GM18868 (cell line): ENCODE measurements at regions not wholly inside any gene's neighbourhood (a gene's known extent, or its start where the extent isn't known, plus 50 kb on each side); places are given as distances from the start of the nearest gene placed in this dataset.
"Not testable (repeated sequence)": the region's sequence is repeated elsewhere in the genome, so short reads cannot be mapped to it uniquely, and the experiment has no call there.

Experiments
- ATAC-seq: cut with Tn5 transposase; IDR thresholded peaks from one replicate; pipeline ENCODE4 v1.9.1; 2021; ENCODE audit warnings: mild to moderate bottlenecking, moderate library complexity; ENCODE audit not compliant: unreplicated experiment

DNA sequence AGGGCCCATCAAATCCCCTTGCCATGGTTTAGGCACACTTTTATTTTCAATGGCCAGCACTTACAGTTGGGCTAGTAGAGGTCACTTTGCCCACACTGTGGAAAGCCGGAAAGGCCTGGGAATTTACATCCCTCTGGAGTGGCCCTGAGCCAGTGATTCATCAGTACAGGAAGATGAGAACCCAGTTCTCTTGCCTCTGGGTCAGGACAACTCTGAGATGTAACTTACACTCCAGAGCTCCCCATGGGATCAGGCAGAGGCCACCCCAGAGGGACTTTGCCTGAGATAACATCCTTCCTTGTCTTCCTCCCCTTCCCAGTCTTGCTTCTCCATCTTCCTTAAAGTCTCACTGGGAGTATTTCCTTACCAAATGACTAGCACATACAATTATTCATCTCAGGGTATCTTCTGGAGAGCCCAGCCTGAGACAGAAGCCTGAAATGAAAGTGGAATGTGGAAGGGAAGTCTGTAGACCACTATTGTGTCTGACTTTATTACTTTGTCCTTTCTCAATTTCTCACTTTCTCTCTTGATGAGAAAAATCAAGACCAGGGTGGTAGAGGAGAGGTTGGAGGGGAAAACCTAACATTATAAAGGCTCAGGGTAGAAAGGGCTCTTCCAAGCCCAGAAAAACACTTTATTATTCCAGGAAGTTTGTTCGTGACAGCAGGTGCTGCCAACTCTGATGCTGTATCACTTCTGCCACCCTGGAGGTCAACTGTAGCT is 220.8 kb downstream of the ZNF621 start:
- no peak for ATAC-seq

DNA sequence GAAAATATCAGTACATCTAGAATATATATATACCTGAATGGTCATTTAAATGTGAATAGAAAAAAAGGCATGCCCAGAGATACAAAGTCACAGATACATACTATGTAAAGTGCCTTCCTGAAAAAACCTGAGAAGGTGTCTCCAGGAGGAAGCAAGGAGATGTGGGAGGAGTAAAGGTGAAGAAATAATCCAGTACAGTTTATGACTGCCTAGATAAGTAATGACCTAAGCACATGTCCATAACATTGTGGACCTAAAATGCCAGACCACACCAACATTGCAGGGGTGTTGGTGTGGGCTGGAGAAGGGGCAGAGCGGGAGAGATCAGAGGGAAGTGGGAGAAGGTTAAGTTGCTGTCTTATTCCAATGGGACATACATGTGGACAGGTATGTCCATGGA is 226.9 kb downstream of the ZNF621 start:
- no peak for ATAC-seq

DNA sequence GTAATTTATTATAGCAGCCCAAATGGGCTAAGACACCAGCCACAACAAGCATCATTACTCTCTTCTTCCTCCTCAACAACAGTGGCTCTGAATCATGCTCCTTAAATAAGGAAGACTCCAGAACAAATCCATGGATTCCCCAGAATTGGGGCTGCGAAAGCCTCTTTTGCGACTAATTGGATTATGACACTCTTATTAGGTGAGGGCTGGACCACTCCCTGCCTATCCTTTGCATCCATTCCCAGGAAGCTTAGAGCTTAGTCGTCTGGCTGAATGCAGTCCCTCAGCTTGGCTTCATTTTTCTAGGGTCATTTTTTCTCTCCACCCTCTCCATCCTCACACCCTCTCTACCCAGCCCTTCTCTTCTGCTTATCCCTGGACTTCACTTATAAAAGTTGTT is 227.7 kb downstream of the ZNF621 start:
- ATAC-seq, result no peak

DNA sequence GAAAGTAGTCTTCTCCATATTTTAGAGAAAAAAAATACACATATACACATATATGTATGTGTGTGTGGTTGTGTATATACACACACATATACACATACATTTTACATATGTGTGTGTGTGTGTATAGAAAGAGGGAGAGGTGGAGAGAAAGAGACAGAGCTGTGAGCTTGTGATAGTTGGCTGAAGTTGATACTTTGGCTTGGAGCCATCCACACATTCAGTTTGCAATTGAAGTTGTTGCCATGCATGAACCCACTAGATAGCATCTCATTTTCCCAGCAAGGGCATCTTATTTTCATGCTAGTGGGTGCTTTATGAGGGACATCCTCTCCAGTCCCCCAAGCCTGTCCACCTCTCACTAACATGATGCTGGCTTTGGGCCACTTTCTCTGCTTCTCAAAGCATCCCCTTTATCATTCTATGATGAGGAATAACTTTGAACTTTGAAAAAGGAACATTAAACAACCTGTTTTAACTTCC is 228.6 kb downstream of the ZNF621 start:
- ATAC-seq, result no peak

DNA sequence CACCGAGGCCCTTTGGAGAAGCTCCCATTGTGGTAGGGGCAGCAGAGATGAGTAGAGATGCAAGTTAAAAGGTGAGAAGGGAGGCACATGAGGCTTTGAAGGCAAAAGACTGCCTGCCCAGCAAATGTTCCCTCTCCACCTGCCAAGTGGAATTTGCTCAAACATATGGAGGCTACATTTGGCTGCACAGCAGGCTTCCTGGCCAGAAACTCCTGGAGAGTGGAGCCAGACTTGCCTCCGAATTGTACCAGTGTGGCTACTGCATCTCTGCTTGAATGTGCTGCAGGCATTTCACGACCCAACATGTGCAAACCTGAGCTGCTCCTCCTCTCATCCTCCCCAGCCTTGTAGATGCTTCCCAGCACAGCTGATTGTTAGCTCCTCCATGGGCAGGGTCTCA is 229.2 kb downstream of the ZNF621 start:
- ATAC-seq, result no peak

DNA sequence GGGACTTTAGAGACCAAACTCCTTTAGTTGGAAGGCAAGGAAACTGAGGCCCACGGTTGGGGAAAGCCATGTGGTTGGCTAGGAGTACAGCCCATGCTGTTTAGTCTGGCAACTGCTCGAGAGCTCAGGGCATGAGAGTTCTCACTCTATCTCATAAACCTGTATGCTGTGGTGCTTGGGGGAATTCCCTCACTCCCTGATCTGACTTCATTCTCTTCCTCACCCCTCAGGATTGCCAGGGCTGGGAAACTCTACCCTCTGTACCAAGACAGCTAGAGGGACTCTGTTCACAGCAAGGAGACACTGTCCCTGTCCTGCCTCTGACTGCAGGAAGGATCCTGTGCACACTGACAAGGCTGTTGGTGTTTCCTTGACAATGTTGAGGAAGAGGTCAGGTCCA is 230.2 kb downstream of the ZNF621 start:
- ATAC-seq, result no peak

DNA sequence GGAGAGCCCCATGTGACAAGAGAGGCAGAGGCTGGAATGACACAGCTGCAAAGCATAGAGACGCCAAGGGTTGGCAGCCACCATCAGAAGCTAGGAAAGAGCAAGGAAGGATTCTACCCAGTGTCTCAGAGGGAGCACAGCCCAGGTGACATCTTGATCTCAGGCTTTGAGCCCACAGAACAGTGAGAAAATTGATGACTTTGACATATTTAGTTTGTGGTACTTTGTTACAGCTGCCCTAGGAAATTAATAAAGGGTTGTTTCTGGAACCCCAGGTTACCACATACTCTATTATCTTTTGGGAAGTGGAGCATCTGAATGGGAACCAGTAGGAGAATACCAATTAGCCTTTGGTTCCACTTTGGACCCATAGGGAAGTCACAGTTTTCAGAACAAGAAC is 231.7 kb downstream of the ZNF621 start:
- no peak for ATAC-seq

DNA sequence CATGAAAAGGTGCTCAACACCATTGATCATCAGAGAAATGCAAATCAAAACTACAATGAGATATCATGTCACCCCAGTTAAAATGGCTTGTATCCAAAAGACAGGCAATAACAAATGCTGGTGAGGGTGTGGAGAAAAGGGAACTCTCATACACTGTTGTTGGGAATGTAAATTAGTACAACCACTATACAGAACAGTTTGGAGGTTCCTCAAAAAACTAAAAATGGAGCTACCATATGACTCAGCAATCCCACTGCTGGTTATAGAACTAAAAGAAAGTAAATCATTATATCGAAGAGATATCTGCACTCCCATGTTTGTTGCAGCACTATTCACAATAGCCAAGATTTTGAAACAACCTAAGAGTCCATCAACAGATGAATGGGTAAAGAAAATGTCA is 238.0 kb downstream of the ZNF621 start:
- not testable (repeated sequence) for ATAC-seq

DNA sequence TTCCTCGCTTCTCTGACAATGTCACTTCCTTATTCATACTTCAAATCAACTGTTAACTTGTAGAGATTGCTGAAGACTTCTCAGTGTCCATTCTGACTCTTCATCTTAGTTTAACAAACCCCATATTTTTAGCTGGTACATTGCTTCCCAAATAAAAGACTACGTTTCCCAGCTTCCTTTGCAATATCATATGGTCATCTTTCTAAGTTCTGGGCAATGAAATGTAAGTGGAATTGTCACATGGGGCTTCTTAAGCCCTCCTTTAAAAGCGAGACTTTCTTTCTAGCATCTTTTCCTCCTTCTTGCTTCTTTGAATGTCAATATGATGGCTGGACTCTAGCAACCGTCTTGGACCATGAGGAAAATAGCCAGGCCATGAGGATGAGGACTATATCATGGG is 239.0 kb downstream of the ZNF621 start:
- ATAC-seq, result no peak

DNA sequence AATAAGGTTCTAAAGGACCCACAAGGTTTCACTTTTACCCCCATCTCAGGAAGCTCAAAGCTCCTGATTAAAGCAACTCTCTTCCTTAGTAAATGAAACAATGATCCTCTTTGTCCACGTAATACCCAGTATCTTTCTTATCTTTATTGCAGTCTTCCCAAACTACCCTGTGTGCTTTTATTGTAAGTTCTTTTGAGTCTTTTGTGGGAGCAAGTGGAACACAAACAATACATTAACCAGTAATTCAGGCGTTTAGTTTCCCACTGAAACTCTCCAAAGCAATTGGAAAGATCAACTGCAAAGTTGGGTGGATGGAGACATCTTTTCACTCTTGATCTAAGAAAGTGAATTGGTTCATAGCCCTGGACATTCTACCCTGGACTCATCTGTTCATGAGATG is 240.0 kb downstream of the ZNF621 start:
- no peak for ATAC-seq

DNA sequence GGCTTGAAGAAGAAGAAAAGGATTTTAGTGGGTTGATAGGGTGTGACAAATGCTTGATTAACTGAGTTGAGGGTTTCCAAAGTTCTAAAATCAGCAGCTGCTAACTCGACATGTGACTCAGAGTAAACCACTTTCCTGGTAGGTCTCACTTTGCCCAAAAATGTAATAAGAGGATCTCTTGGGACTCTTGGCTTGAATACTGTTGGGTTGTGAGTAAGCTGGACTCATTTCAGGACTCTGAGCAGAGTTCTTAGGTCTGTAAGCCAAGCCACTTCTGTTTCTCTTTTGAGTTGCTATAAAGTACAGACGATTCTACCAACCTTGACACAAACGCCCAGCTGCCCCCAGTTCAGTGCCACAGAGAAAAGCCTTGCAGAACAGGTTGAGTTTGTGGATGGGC is 241.1 kb downstream of the ZNF621 start:
- no peak for ATAC-seq

DNA sequence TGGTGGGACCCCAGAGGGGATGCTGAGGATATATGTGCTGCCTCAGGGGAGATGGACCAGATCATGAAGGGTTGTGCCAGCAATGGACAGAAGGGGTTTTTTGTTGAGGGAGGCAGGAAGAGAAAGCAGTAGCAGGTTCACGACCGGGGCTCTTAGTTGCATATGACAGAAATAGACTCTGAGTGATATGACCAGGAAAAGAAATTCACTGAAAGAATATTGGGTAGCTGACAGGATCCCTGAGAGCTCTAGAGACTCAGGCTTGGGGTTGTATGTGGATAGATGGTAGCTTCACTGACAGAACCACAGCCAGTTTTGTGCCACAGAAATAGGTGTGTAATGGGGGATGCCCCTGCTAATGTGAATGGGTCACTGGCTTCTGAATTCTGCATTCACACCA is 241.6 kb downstream of the ZNF621 start:
- no peak for ATAC-seq

DNA sequence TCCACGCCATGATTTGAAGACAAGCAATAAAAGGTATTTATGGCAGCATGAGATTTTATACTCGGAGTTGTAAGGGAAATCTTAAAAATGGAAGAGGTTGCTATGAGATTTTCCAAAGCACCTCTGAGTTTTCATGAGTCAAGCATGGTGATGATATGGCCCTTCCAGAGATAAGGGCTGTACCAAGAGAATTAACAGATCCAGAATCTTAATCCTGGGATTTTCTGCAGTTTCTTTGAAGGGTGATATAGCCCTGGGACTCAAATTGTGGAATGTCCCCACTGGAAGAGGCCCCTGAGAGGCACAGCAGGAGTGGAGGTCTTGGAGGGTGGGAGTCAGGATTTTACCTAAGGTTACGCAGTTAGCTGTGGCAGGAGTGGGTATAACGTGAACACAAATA is 243.3 kb downstream of the ZNF621 start:
- no peak for ATAC-seq

DNA sequence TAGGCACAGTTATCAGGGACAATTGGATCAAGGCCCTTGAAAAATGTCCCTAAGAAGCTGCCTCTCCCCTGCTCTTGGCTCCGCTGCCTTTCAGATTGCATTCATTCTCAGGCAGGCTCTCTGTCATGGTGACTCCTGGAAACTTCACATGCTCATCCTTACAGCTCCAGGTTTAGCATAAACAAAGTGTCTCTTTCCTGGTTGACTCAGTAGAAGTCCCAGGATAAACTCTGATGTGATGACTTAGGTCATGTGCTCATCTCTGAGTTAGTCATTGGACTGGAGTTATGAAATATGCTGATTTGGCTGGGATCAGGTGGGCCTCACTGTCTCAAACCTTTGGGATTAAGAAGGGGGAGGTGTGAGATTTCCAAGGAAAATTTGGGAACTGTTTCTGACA is 243.8 kb downstream of the ZNF621 start:
- ATAC-seq, result no peak

DNA sequence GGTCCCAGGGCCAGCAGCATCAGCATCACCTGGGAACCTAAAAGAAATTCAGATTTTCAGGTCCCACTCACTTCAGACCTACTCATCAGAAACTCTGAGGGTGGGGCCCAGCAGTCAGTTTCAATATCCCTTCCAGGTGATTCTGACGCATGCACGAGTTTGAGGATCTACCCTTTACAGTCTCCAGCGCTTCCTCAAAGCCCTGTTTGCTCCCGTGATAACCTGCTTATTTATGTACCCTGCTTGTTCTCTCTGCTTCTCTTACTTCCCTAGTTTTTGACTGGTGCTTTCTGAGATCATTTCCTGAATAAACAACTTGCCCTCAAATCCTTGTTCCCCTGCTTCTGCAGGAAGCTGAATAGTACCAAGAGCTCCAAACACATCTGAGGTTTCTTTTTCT is 245.3 kb downstream of the ZNF621 start:
- no peak for ATAC-seq

DNA sequence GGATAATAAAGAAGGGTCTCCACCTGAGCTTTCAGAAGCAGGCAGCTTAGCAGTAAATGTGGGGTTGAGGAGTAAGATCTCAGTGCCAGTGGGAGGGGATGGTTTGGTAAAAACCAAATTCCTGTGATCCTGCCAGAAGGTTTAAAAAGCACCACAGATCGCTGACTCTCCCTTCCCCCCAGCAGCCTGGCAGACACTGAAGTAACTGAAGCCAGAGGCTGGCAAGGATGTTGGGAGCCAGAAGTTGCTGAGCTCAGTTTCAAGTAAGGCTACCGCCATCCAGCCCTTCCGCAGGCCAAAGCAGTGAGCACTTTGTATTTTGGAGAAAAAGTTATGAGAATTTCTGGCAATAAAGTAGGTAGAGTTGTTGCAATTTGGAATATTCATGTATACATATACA is 246.4 kb downstream of the ZNF621 start:
- no peak for ATAC-seq

DNA sequence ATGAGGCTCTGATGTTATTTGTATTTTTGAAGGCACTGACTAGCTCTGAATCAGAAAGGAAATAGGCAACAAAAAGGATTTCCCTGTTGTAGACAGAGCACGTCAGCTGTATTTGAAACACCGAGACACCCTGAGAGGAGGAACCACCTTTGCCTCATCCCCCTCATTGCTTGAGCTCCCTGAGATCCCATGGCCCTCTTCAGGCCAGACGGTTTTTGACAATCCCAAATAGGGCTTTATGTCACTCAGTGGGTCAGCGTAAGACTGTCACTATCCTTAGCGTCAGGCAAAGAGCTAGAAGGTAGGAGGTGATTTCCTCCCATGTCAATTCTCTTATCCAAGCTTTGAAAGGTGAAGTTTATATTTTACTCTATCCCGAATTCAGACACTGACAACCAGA is 254.3 kb downstream of the ZNF621 start:
- no peak for ATAC-seq

DNA sequence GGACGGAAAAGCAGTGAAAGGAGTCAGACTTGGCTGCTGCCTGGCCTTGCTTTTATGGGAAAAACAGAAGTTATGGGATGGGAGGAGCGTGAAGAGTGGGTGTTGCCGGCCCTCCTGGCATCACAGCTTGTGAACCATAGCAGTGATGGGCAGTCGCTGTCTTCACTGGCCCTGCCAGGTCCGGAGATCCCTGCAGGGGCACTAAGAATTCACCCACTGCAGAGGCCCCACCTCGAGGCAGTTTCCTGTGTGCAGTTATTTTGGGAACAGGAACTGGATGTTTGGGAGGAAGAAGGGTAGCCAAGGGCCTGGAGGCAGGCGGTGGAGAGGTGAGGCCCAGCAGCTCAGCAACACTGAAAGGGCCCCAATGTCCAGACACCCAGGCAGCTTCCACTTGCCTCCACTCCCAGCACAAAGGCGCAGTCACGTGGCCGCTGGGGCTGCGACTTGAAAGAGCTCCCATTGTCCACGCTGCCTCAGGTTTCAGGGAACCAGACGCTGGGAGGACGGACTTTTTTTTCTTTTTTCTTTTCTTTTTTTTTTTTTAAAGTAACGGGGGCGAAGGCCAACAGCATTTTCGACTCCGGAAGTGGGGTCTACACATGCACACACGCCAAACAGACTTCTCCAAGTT is 255.6 kb downstream of the ZNF621 start:
- ATAC-seq, result no peak

DNA sequence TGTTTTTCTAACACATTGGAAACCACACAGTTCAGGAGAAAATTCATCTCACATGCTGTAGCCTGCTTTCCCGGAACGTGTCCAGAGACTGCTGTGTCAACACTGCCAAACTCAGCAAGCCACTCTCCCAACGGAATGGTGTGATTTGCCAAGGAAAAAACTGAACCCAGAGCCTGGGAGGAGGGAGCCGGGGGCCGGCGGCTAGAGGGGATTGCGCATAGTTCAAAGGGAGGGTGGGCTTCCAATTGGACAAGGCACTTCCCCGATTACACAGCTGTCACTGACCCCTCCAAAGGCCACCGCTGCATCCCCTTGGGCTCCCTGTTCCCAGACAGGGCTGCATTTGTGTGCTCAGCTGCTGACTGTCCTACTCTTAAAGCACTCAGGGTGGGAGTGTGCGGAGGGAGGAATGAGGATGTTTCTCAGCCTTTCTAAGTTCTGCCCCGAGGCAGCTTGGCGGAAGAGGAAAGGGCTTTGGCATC is 256.2 kb downstream of the ZNF621 start:
- ATAC-seq, result no peak

DNA sequence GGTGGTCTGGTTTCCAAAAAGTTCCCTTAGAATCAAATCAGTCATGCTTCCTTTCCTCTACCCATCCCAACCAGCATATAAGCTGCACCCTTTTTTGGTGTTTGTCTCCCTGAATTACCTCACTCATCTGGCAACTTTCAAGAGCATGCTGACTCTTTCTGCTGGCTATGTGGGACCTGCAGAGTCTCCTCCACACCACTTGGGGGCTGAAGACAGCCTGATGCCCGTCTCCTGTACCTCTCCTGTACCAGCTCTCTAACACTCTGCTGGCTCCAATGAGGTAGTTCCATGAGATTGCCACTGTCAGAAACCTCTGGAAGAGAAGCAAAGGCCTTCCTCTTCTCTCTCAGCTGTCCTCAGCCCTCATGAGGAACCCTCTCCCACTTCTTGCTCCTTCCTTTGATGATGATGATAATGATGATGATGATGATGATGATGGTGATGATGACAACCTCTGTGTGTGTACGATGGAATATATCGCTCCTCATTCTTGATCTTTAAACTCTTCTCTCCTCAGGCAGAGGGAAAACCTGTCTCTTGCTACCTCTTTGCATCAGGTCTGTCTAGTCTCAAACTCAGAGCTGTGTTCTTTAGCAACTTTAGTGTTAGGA is 257.5 kb downstream of the ZNF621 start:
- ATAC-seq, result peak; percentile 53

DNA sequence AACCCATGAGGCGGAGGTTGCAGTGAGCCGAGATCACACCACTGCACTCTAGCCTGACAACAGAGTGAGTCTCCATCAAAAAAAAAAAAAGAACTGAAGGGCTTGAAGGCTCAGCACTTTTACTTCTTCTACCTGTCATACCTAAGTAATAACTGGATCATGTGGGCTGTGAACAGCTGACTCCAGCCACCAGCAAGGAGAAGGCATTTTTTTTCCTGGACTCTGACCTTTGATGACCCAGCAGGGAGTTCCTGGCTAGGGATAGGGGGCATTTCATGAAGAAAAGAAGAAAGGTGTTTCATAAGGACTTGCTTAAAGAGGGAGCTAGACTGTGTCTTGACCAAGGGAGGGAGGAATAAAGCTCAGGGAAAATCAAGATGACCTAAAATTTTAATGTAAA is 266.0 kb downstream of the ZNF621 start:
- no peak for ATAC-seq

DNA sequence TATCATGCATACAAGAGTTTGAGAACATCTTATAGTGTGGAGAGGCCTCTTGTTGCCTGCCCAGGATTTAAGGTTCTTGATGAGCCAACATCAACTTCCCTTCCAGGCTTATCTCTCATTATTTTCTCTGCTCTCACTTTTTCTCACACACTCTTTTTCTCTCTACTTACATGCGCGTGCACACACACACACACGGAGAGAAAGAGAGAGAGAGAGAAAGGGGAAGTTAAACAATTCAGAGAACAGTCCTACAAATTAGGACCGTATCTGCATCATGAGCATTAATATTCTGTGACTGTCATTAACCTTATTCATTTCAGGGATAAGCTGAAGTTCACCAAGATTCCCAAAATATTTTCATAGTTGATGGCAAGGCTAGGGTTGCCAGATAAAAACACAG is 269.0 kb downstream of the ZNF621 start:
- ATAC-seq, result no peak
